PC-3 (cell line): ENCODE measurements at regions not wholly inside any gene's neighbourhood (a gene's known extent, or its start where the extent isn't known, plus 50 kb on each side); places are given as distances from the start of the nearest gene placed in this dataset.

Source experiments
- ATAC-seq: fragments of 200-7000 bp; cut with Tn5 transposase; 2 replicates; pipeline ENCODE4 v1.9.1; 2020; ENCODE audit warnings: mild to moderate bottlenecking, moderate library complexity
- BruUV-seq: library from RNA; stranded (reverse); fragments of 400-500 nt; replicated peaks from 2 replicates; lab custom pipeline; 2021; lab: Mats Ljungman, UMichigan
- CTCF ChIA-PET: fragments of 300-600 bp; sonication (Branson Sonifier 250); formaldehyde crosslinking; loops from one replicate; lab custom pipeline; 2022; ENCODE audit warnings: antibody characterized with exemption; lab: Charles Lee
- POLR2A ChIA-PET: fragments of 300-600 bp; sonication (Branson Sonifier 250); formaldehyde crosslinking; loops from one replicate; lab custom pipeline; 2022; ENCODE audit warnings: antibody characterized with exemption; ENCODE audit not compliant: unreplicated experiment; lab: Charles Lee
- DNase-seq: peaks from one replicate; pipeline ENCODE4 v3.0.0-alpha.2; 2015
- H2AFZ ChIP-seq: fragments of 300-600 bp; sonication (generic); 2 replicates; pipeline ENCODE4 v1.6.0; 2016; ENCODE audit warnings: antibody characterized with exemption, low read length
- H3F3A ChIP-seq: fragments of 300-600 bp; sonication (generic); one replicate; pipeline ENCODE4 v1.6.0; 2017; ENCODE audit warnings: antibody characterized with exemption, low read length, control low read depth, mild to moderate bottlenecking; ENCODE audit not compliant: unreplicated experiment
- H3K27ac ChIP-seq: fragments of 300-600 bp; sonication (generic); 2 replicates; pipeline ENCODE4 v1.5.1; 2016; ENCODE audit warnings: mild to moderate bottlenecking, low read length
- H3K27me3 ChIP-seq: fragments of 300-600 bp; sonication (generic); 2 replicates; pipeline ENCODE4 v1.6.1; 2016; ENCODE audit warnings: low read length, mixed read lengths
- H3K36me3 ChIP-seq: fragments of 300-600 bp; sonication (generic); 2 replicates; pipeline ENCODE4 v1.6.1; 2016; ENCODE audit warnings: low read depth, mixed run types, low read length, mixed read lengths
- H3K4me1 ChIP-seq: fragments of 300-600 bp; sonication (generic); 2 replicates; pipeline ENCODE4 v1.5.1; 2016; ENCODE audit warnings: low read length; ENCODE audit not compliant: insufficient read depth
- H3K4me2 ChIP-seq: fragments of 300-600 bp; sonication (generic); 2 replicates; pipeline ENCODE4 v1.6.0; 2016; ENCODE audit warnings: low read length
- H3K4me3 ChIP-seq: fragments of 300-600 bp; sonication (generic); 2 replicates; pipeline ENCODE4 v1.5.1; 2016; ENCODE audit warnings: mild to moderate bottlenecking, low read length, mixed read lengths
- H3K79me2 ChIP-seq: fragments of 300-600 bp; sonication (generic); 2 replicates; pipeline ENCODE4 v1.6.1; 2017; ENCODE audit warnings: low read length, mixed read lengths
- H3K9ac ChIP-seq: fragments of 300-600 bp; sonication (generic); 2 replicates; pipeline ENCODE4 v1.6.0; 2016; ENCODE audit warnings: mild to moderate bottlenecking, low read length
- H3K9me2 ChIP-seq: fragments of 300-600 bp; sonication (generic); replicated peaks from 2 replicates; pipeline ENCODE4 v1.6.1; 2016; ENCODE audit warnings: mixed run types, low read length, mixed read lengths
- H3K9me3 ChIP-seq: fragments of 300-600 bp; sonication (generic); 2 replicates; pipeline ENCODE4 v1.6.1; 2016; ENCODE audit warnings: low read length, mixed read lengths
- H4K20me1 ChIP-seq: fragments of 300-600 bp; sonication (generic); 2 replicates; pipeline ENCODE4 v1.6.1; 2016; ENCODE audit warnings: low read length, mixed read lengths
- EZH2 ChIP-seq: fragments of 300-600 bp; sonication (generic); IDR thresholded peaks from one replicate; pipeline ENCODE4 v1.6.1; 2017; ENCODE audit warnings: antibody characterized with exemption, mild to moderate bottlenecking, low read length; ENCODE audit not compliant: unreplicated experiment
- EZH2phosphoT487 ChIP-seq: fragments of 300-600 bp; sonication (generic); IDR thresholded peaks from 2 replicates; pipeline ENCODE4 v1.6.1; 2018; ENCODE audit warnings: mild to moderate bottlenecking, antibody characterized with exemption, low read length, borderline replicate concordance
- intact Hi-C: fragments of 100-400 bp; cut with micrococcal nuclease; formaldehyde crosslinking; loops from 2 replicates; pipeline ENCODE4 v1.9.0; 2023
- TF ChIP-seq, protein P1 (sequence below): fragments of 300-600 bp; sonication (generic); conservative IDR thresholded peaks from 2 replicates; pipeline ENCODE4 v1.5.1; 2017; ENCODE audit warnings: antibody characterized with exemption, low read depth, mild to moderate bottlenecking, low read length

GRCh38 chr1:18580047-18580446 lies 50.6 kb upstream of the PAX7 start:
- H3F3A ChIP-seq: no peaks in the 10 kb centered on the region
- intact Hi-C loops: loop anchor here (5.0 kb wide), 1 partner anchor 918 kb away; no protein-coding TSS in a partner anchor
- no peaks in the 10 kb centered on the region for H3K9me2 ChIP-seq
- H3K4me1 ChIP-seq: no peaks in the 10 kb centered on the region; the same call in 1 of the 2 replicates
- H2AFZ ChIP-seq: no peak overlapping the region
- no peak overlapping the region for H3K27ac ChIP-seq
- DNase-seq: peak; percentile 14
- H3K9me3 ChIP-seq: no peaks in the 10 kb centered on the region
- TF ChIP-seq, protein P1, sequence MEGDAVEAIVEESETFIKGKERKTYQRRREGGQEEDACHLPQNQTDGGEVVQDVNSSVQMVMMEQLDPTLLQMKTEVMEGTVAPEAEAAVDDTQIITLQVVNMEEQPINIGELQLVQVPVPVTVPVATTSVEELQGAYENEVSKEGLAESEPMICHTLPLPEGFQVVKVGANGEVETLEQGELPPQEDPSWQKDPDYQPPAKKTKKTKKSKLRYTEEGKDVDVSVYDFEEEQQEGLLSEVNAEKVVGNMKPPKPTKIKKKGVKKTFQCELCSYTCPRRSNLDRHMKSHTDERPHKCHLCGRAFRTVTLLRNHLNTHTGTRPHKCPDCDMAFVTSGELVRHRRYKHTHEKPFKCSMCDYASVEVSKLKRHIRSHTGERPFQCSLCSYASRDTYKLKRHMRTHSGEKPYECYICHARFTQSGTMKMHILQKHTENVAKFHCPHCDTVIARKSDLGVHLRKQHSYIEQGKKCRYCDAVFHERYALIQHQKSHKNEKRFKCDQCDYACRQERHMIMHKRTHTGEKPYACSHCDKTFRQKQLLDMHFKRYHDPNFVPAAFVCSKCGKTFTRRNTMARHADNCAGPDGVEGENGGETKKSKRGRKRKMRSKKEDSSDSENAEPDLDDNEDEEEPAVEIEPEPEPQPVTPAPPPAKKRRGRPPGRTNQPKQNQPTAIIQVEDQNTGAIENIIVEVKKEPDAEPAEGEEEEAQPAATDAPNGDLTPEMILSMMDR: no peak
- TF ChIP-seq EZH2 (no peak), EZH2phosphoT487 (no peak)
- no peaks in the 10 kb centered on the region for H4K20me1 ChIP-seq
- H3K27me3 ChIP-seq: no peaks in the 10 kb centered on the region
- H3K9ac ChIP-seq: no peak overlapping the region
- ChIA-PET CTCF (no interaction called here), POLR2A (no interaction called here)
- H3K79me2 ChIP-seq: no peaks in the 10 kb centered on the region
- H3K36me3 ChIP-seq: no peaks in the 10 kb centered on the region
- no peak overlapping the region for H3K4me3 ChIP-seq
- no peak overlapping the region for H3K4me2 ChIP-seq
- no TSS peak for BruUV-seq
- no peak for ATAC-seq

DNA sequence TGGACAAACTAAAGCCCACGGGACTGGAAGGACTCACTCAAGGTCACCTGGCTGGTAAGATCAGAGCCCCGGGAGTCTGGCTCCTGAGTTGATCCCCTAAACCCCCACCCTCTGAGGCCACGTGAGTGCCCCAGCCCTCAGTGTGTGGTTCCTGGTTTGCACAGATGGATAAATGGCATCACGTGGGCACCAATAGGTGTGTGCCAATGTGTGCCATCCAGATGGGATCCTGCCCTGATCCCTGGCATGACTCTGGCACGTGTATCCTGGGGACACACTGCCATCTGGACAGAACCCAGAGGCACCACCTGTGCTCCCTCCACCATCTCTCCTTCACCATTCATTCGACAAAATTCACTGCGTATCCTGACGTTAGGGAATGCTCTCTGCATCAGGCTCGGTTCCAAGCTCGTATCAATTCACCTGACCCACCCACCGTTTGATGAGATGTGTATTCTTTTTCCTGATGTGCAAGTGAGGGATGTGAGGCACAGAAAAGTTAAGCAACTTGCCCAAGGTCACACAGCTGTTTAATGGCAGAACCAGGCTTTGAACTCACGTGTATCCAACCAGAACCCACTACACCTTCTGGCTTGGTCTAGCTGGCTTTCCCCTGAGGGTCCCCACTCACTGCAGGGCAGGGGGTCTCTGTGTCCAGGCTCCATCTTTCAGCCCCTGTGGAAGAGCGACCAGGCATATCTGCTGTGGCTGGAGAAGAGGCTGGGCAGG lies 49.8 kb upstream of the PAX7 start:
- H3K9me2 ChIP-seq: no peaks in the 10 kb centered on the region

More for the DNA sequence above, 49.8 kb upstream of the PAX7 start:
- H4K20me1 ChIP-seq: no peaks in the 10 kb centered on the region
- no peaks in the 10 kb centered on the region for H3K9me3 ChIP-seq
- intact Hi-C loops: loop anchor here (5.0 kb wide), 1 partner anchor 919 kb away; no protein-coding TSS in a partner anchor
- POLR2A ChIA-PET: no interaction called here
- no peak for TF ChIP-seq EZH2
- TF ChIP-seq EZH2phosphoT487: no peak
- TF ChIP-seq, protein P1: no peak
- H3K4me1 ChIP-seq: no peaks in the 10 kb centered on the region; the same call in 1 of the 2 replicates
- no peaks in the 10 kb centered on the region for H3K36me3 ChIP-seq
- no peak for ATAC-seq
- DNase-seq: no peak
- no peaks in the 10 kb centered on the region for H3K79me2 ChIP-seq
- BruUV-seq: no TSS peak
- H3K27me3 ChIP-seq: no peaks in the 10 kb centered on the region
- no peak overlapping the region for H2AFZ ChIP-seq
- H3K4me3 ChIP-seq: no peak overlapping the region
- no peak overlapping the region for H3K4me2 ChIP-seq
- CTCF ChIA-PET: interaction anchor here (1.5 kb wide), 1 partner anchor 25 kb away, joined by 3 read pairs; no protein-coding TSS in a partner anchor
- no peaks in the 10 kb centered on the region for H3F3A ChIP-seq
- H3K27ac ChIP-seq: no peak overlapping the region
- H3K9ac ChIP-seq: no peak overlapping the region
